IgD-negative memory B cell (primary cell): ENCODE measurements at regions not wholly inside any gene's neighbourhood (a gene's known extent, or its start where the extent isn't known, plus 50 kb on each side); places are given as distances from the start of the nearest gene placed in this dataset.

ENCODE experiments used
- H3K27ac Mint-ChIP-seq, 3 donors: one replicate each; pipeline ENCODE4 v1.8.0; 2020 to 2022; ENCODE audit warnings: mild to moderate bottlenecking in 3 of 3, mixed read lengths in 3 of 3, moderate library complexity in 1 of 3
- H3K27me3 Mint-ChIP-seq: one replicate; pipeline ENCODE4 v1.8.0; 2021; ENCODE audit warnings: mixed read lengths
- H3K36me3 Mint-ChIP-seq: one replicate; pipeline ENCODE4 v1.8.0; 2020; ENCODE audit warnings: mild to moderate bottlenecking, mixed read lengths
- H3K4me1 Mint-ChIP-seq, 3 donors: one replicate each; pipeline ENCODE4 v1.8.0; 2020 to 2022; ENCODE audit warnings: mixed read lengths in 3 of 3, mild to moderate bottlenecking in 1 of 3
- H3K4me3 Mint-ChIP-seq, 4 donors: one replicate each; pipeline ENCODE4 v1.8.0; 2020 to 2022; ENCODE audit warnings: mild to moderate bottlenecking in 4 of 4, mixed read lengths in 4 of 4, moderate library complexity in 3 of 4
- H3K9me3 Mint-ChIP-seq, 3 donors: one replicate each; pipeline ENCODE4 v1.8.0; 2020 to 2021; ENCODE audit warnings: mixed read lengths in 3 of 3, mild to moderate bottlenecking in 1 of 3

- Mint-ChIP-seq H3K4me3 (no peak overlapping the region), H3K27me3 (no peaks in the 10 kb centered on the region), H3K9me3 (peaks cover 3 to 7% (median 5%) of the 10 kb centered on the region in 3 donors), H3K36me3 (no peaks in the 10 kb centered on the region), H3K4me1 (no peaks in the 10 kb centered on the region), H3K27ac (no peak overlapping the region)
Observed at GRCh38 chr14:53807108-53807507, 149.5 kb downstream of the BMP4 start.

- Mint-ChIP-seq H3K9me3 (peaks cover 0 to 3% (median 0%) of the 10 kb centered on the region in 3 donors), H3K27ac (no peak overlapping the region), H3K36me3 (no peaks in the 10 kb centered on the region), H3K27me3 (peaks cover 2% of the 10 kb centered on the region), H3K4me3 (no peak overlapping the region), H3K4me1 (no peaks in the 10 kb centered on the region)
Observed at GRCh38 chr14:53796734-53797133, 159.9 kb downstream of the BMP4 start.

GRCh38 chr14:53793790-53794505 is 162.7 kb downstream of the BMP4 start:
- Mint-ChIP-seq H3K36me3 (no peaks in the 10 kb centered on the region), H3K27me3 (peaks cover 6% of the 10 kb centered on the region), H3K27ac (no peak overlapping the region), H3K4me1 (no peaks in the 10 kb centered on the region), H3K9me3 (no peaks in the 10 kb centered on the region), H3K4me3 (no peak overlapping the region)

GRCh38 chr14:53792909-53793308 is 163.7 kb downstream of the BMP4 start:
- no peaks in the 10 kb centered on the region for H3K36me3 Mint-ChIP-seq
- peaks cover 6% of the 10 kb centered on the region for H3K27me3 Mint-ChIP-seq
- no peak overlapping the region for H3K4me3 Mint-ChIP-seq
- no peaks in the 10 kb centered on the region for H3K9me3 Mint-ChIP-seq
- no peaks in the 10 kb centered on the region for H3K4me1 Mint-ChIP-seq
- H3K27ac Mint-ChIP-seq: no peak overlapping the region

- Mint-ChIP-seq H3K4me3 (no peak overlapping the region), H3K36me3 (peaks cover under 1% of the 10 kb centered on the region), H3K27me3 (peaks cover 6% of the 10 kb centered on the region), H3K27ac (no peak overlapping the region), H3K4me1 (no peaks in the 10 kb centered on the region), H3K9me3 (no peaks in the 10 kb centered on the region)
Observed at GRCh38 chr14:53790731-53791500, 165.7 kb downstream of the BMP4 start.

GRCh38 chr14:53788566-53788965 is 168.1 kb downstream of the BMP4 start:
- no peak overlapping the region for H3K27ac Mint-ChIP-seq
- H3K27me3 Mint-ChIP-seq: peaks cover 6% of the 10 kb centered on the region

GRCh38 chr14:53786045-53786444 is 170.6 kb downstream of the BMP4 start:
- peaks cover 2% of the 10 kb centered on the region for H3K36me3 Mint-ChIP-seq
- H3K27me3 Mint-ChIP-seq: peaks cover 2% of the 10 kb centered on the region
- H3K27ac Mint-ChIP-seq: no peak overlapping the region
- peaks cover 0 to 8% (median 0%) of the 10 kb centered on the region in 3 donors for H3K9me3 Mint-ChIP-seq
- peak overlapping the region in 1 of 4 donors; percentile 78 for H3K4me3 Mint-ChIP-seq
- no peaks in the 10 kb centered on the region for H3K4me1 Mint-ChIP-seq

More at GRCh38 chr14:53788566-53788965, 168.1 kb downstream of the BMP4 start:
- Mint-ChIP-seq H3K4me1 (no peaks in the 10 kb centered on the region), H3K4me3 (no peak overlapping the region), H3K9me3 (peaks cover 0 to 8% (median 0%) of the 10 kb centered on the region in 3 donors), H3K36me3 (peaks cover 2% of the 10 kb centered on the region)

- Mint-ChIP-seq H3K27me3 (no peaks in the 10 kb centered on the region), H3K36me3 (peaks cover 2% of the 10 kb centered on the region), H3K9me3 (peaks cover 0 to 8% (median 0%) of the 10 kb centered on the region in 3 donors), H3K27ac (no peak overlapping the region), H3K4me3 (no peak overlapping the region), H3K4me1 (no peaks in the 10 kb centered on the region)
Observed at GRCh38 chr14:53784688-53785087, 171.9 kb downstream of the BMP4 start.

- Mint-ChIP-seq H3K4me1 (no peaks in the 10 kb centered on the region), H3K9me3 (peaks cover 0 to 8% (median 0%) of the 10 kb centered on the region in 3 donors), H3K4me3 (no peak overlapping the region), H3K36me3 (peaks cover 2% of the 10 kb centered on the region), H3K27ac (no peak overlapping the region), H3K27me3 (no peaks in the 10 kb centered on the region)
Observed at GRCh38 chr14:53783256-53783655, 173.4 kb downstream of the BMP4 start.

- Mint-ChIP-seq H3K9me3 (peaks cover 0 to 8% (median 2%) of the 10 kb centered on the region in 3 donors), H3K4me3 (no peak overlapping the region), H3K27ac (no peak overlapping the region), H3K27me3 (no peaks in the 10 kb centered on the region), H3K36me3 (no peaks in the 10 kb centered on the region), H3K4me1 (no peaks in the 10 kb centered on the region)
Observed at GRCh38 chr14:53780051-53780555, 176.5 kb downstream of the BMP4 start.

GRCh38 chr14:53779301-53779700 is 177.3 kb downstream of the BMP4 start:
- H3K4me3 Mint-ChIP-seq: no peak overlapping the region

GRCh38 chr14:53778263-53778662 is 178.4 kb downstream of the BMP4 start:
- Mint-ChIP-seq H3K4me3 (no peak overlapping the region), H3K27me3 (no peaks in the 10 kb centered on the region), H3K27ac (no peak overlapping the region), H3K36me3 (no peaks in the 10 kb centered on the region), H3K9me3 (peaks cover 0 to 2% (median 1%) of the 10 kb centered on the region in 3 donors), H3K4me1 (no peaks in the 10 kb centered on the region)

More at GRCh38 chr14:53779301-53779700, 177.3 kb downstream of the BMP4 start:
- Mint-ChIP-seq H3K27ac (no peak overlapping the region), H3K36me3 (no peaks in the 10 kb centered on the region), H3K27me3 (no peaks in the 10 kb centered on the region), H3K9me3 (peaks cover under 1 to 2% (median 1%) of the 10 kb centered on the region in 3 donors), H3K4me1 (no peaks in the 10 kb centered on the region)

GRCh38 chr14:53772936-53773335 is 183.7 kb downstream of the BMP4 start:
- Mint-ChIP-seq H3K36me3 (peaks cover 1% of the 10 kb centered on the region), H3K27ac (no peak overlapping the region), H3K27me3 (no peaks in the 10 kb centered on the region), H3K4me3 (no peak overlapping the region), H3K4me1 (no peaks in the 10 kb centered on the region), H3K9me3 (peaks cover 0 to 4% (median 1%) of the 10 kb centered on the region in 3 donors)

GRCh38 chr14:53767566-53767965 is 189.1 kb downstream of the BMP4 start:
- Mint-ChIP-seq H3K27ac (no peak overlapping the region), H3K27me3 (no peaks in the 10 kb centered on the region), H3K9me3 (peaks cover 0 to 2% (median 0%) of the 10 kb centered on the region in 3 donors), H3K4me1 (no peaks in the 10 kb centered on the region), H3K4me3 (no peak overlapping the region), H3K36me3 (peaks cover 1% of the 10 kb centered on the region)

- Mint-ChIP-seq H3K27me3 (no peaks in the 10 kb centered on the region), H3K27ac (no peak overlapping the region), H3K4me1 (no peaks in the 10 kb centered on the region), H3K36me3 (no peaks in the 10 kb centered on the region), H3K4me3 (no peak overlapping the region), H3K9me3 (no peaks in the 10 kb centered on the region)
Observed at GRCh38 chr14:53766601-53767000, 190.0 kb downstream of the BMP4 start.
